ENCODE measurements at regions not wholly inside any gene's neighbourhood (a gene's known extent, or its start where the extent isn't known, plus 50 kb on each side); places are given as distances from the start of the nearest gene placed in this dataset.

GRCh38 chr10:76723844-76724243, 913.8 kb downstream of the KCNMA1 start:
- intact Hi-C loops (cut with DNase I): no loop called here
- DNase-seq (no peak), ATAC-seq (no peak)
- TF ChIP-seq CTCF (IDR thresholded peaks at IDR 0.05): no peak
- H3K27me3 ChIP-seq (ENCODE audit: low read depth): no peaks in the 10 kb centered on the region
- no peaks in the 10 kb centered on the region for H3K36me3 ChIP-seq
- no peak overlapping the region for H3K27ac ChIP-seq
- no peak overlapping the region for H3K4me3 ChIP-seq
- H3K9me3 ChIP-seq: no peaks in the 10 kb centered on the region
- H3K4me1 ChIP-seq: no peaks in the 10 kb centered on the region

GRCh38 chr10:76721891-76722505, 915.6 kb downstream of the KCNMA1 start:
- TF ChIP-seq CTCF (IDR thresholded peaks at IDR 0.05): no peak
- no peak for DNase-seq
- Histone ChIP-seq H3K27me3 (ENCODE audit: low read depth) (no peaks in the 10 kb centered on the region), H3K4me3 (no peak overlapping the region), H3K4me1 (no peaks in the 10 kb centered on the region), H3K36me3 (no peaks in the 10 kb centered on the region), H3K9me3 (no peaks in the 10 kb centered on the region), H3K27ac (no peak overlapping the region)
- intact Hi-C loops (cut with DNase I): no loop called here
- no peak for ATAC-seq

GRCh38 chr10:76719006-76719405, 918.6 kb downstream of the KCNMA1 start:
- ATAC-seq (no peak), DNase-seq (no peak)
- no peaks in the 10 kb centered on the region for H3K27me3 ChIP-seq (ENCODE audit: low read depth)
- H3K9me3 ChIP-seq: no peaks in the 10 kb centered on the region
- intact Hi-C loops (cut with DNase I): no loop called here
- H3K36me3 ChIP-seq: no peaks in the 10 kb centered on the region
- H3K4me3 ChIP-seq: no peak overlapping the region
- H3K4me1 ChIP-seq: no peaks in the 10 kb centered on the region
- no peak for TF ChIP-seq CTCF (IDR thresholded peaks at IDR 0.05)
- H3K27ac ChIP-seq: no peak overlapping the region

GRCh38 chr10:76717141-76717540, 920.5 kb downstream of the KCNMA1 start:
- intact Hi-C loops (cut with DNase I): no loop called here
- no peaks in the 10 kb centered on the region for H3K9me3 ChIP-seq
- ATAC-seq: no peak
- no peaks in the 10 kb centered on the region for H3K36me3 ChIP-seq
- no peaks in the 10 kb centered on the region for H3K27me3 ChIP-seq (ENCODE audit: low read depth)
- no peak for DNase-seq
- H3K27ac ChIP-seq: no peak overlapping the region
- H3K4me3 ChIP-seq: no peak overlapping the region
- H3K4me1 ChIP-seq: no peaks in the 10 kb centered on the region
- TF ChIP-seq CTCF (IDR thresholded peaks at IDR 0.05): no peak

GRCh38 chr10:76711222-76711997, 926.2 kb downstream of the KCNMA1 start:
- TF ChIP-seq CTCF (IDR thresholded peaks at IDR 0.05): no peak
- no peaks in the 10 kb centered on the region for H3K9me3 ChIP-seq
- no peaks in the 10 kb centered on the region for H3K27me3 ChIP-seq (ENCODE audit: low read depth)
- no peak overlapping the region for H3K4me3 ChIP-seq
- DNase-seq (no peak), ATAC-seq (no peak)
- intact Hi-C loops (cut with DNase I): no loop called here
- H3K27ac ChIP-seq: no peak overlapping the region
- H3K4me1 ChIP-seq: no peaks in the 10 kb centered on the region
- no peaks in the 10 kb centered on the region for H3K36me3 ChIP-seq
